Testis (tissue), 2 donors: ENCODE measurements at regions not wholly inside any gene's neighbourhood (a gene's known extent, or its start where the extent isn't known, plus 50 kb on each side); places are given as distances from the start of the nearest gene placed in this dataset.

Source experiments
- DNase-seq: peaks from one replicate; pipeline ENCODE4 v3.0.0-alpha.2; 2019
- H3K27ac ChIP-seq, 2 donors: fragments of 200-600 bp; sonication (generic); one replicate each; pipeline ENCODE4 v1.5.1; 2019
- H3K27me3 ChIP-seq: fragments of 200-600 bp; sonication (generic); one replicate; pipeline ENCODE4 v1.5.1; 2019
- H3K36me3 ChIP-seq: fragments of 200-600 bp; sonication (generic); one replicate; pipeline ENCODE4 v1.5.1; 2017; ENCODE audit warnings: low read depth; ENCODE audit errors: missing control alignments
- H3K4me1 ChIP-seq: fragments of 200-600 bp; sonication (generic); one replicate; pipeline ENCODE4 v1.5.1; 2019
- H3K4me3 ChIP-seq, 2 donors: fragments of 200-600 bp; sonication (generic); one replicate each; pipeline ENCODE4 v1.5.1; 2017 to 2019
- H3K9me3 ChIP-seq: fragments of 200-600 bp; sonication (generic); one replicate; pipeline ENCODE4 v1.5.1; 2017
- CTCF ChIP-seq, 3 experiments: fragments of 450-650 bp in 2 of 3; fragments of 200-600 bp in 1 of 3; sonication (generic) in 1 of 3; IDR thresholded peaks; one replicate each; pipeline ENCODE4 v1.5.1; 2016 to 2019; ENCODE audit warnings: antibody characterized with exemption in 3 of 3, mild to moderate bottlenecking in 2 of 3, moderate library complexity in 1 of 3
- POLR2A ChIP-seq: fragments of 450-650 bp; IDR thresholded peaks from one replicate; pipeline ENCODE4 v1.6.1; 2017; ENCODE audit warnings: antibody characterized with exemption, mild to moderate bottlenecking, moderate library complexity
- WGBS, 2 donors: methylation state at CpG; one replicate each; pipeline ENCODE4 v1.1.5; 2018; 5-methylcytosine and 5-hydroxymethylcytosine counted together
- intact Hi-C: fragments of 100-400 bp; cut with DNase I; formaldehyde crosslinking; loops from one replicate; pipeline ENCODE4 v1.15.1; 2023; ENCODE audit warnings: low total_unique reads
- small RNA-seq, 2 donors: library from RNA; depleted of rRNA; stranded (forward); fragments of <200 nt; gene quantifications; one replicate each; pipeline ENCODE3, GENCODE V24; 2016

GRCh38 chr14:99118046-99118721, 153.8 kb downstream of the BCL11B start:
- intact Hi-C loops = no loop called here
- Histone ChIP-seq H3K4me1 (peaks cover 5% of the 10 kb centered on the region), H3K27ac (no peak overlapping the region), H3K9me3 (no peaks in the 10 kb centered on the region), H3K36me3 (no peaks in the 10 kb centered on the region), H3K27me3 (no peaks in the 10 kb centered on the region), H3K4me3 (peak overlapping the region in 1 of 2 donors; percentile 34)
- 12 to 15% methylated on average over 38 to 50 of the region's 53 CpGs for WGBS, 2 donors
- no peak for TF ChIP-seq CTCF (IDR thresholded peaks at IDR 0.05)
- TF ChIP-seq POLR2A = no peak
- DNase-seq = no peak

GRCh38 chr14:99118946-99119345, 153.1 kb downstream of the BCL11B start:
- TF ChIP-seq CTCF (IDR thresholded peaks at IDR 0.05) = no peak
- no peak for TF ChIP-seq POLR2A
- no peak for DNase-seq
- Histone ChIP-seq H3K4me1 (peaks cover 5% of the 10 kb centered on the region), H3K4me3 (no peak overlapping the region), H3K27me3 (no peaks in the 10 kb centered on the region), H3K27ac (no peak overlapping the region), H3K36me3 (no peaks in the 10 kb centered on the region), H3K9me3 (no peaks in the 10 kb centered on the region)
- WGBS, 2 donors = 58 to 60% methylated on average over 9 to 13 of the region's 13 CpGs
- intact Hi-C loops = no loop called here

Small RNA genes in the stretch of these regions (small RNA-seq; reads per million reads assigned to genes)
- gene AL162151.2 (0 reads per million in 2 donors), gene RN7SL714P (0 reads per million in 2 donors)
